Stimulated activated CD4-positive, alpha-beta T cell treated with anti-CD3 and anti-CD28 coated beads, Interleukin-12 subunit alpha, Interleukin-12 subunit beta, amount 100 ng/mL, for 48 hours (primary cell): ENCODE measurements at regions not wholly inside any gene's neighbourhood (a gene's known extent, or its start where the extent isn't known, plus 50 kb on each side); places are given as distances from the start of the nearest gene placed in this dataset.

Experiments used
- DNase-seq, 3 donors: peaks; one replicate each; pipeline ENCODE4 v3.0.0-alpha.2; 2020; ENCODE audit warnings: low read depth in 2 of 3, low spot score in 1 of 3

GRCh38 chr5:125530833-125531615 is 784.6 kb upstream of the ZNF608 start:
- no peak for DNase-seq

GRCh38 chr5:125536095-125536494 is 789.7 kb upstream of the ZNF608 start:
- no peak for DNase-seq

DNA sequence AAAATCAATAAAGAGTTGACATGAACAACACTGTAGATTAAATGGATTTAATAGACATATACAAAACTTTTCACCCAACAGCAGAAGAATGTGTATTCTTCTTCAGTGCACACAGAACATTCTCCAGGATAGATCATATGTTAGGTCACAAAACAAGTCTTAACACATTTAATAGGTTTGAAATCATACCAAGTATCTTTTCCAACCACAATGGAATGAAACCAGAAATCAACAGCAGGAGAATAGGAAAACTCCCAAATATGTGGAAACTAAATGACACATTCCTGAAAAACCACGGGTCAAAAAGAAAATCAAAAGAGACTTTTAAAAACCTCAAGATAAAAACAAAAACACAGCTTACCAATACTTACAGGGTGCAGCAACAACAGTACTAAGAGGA is 790.1 kb upstream of the ZNF608 start:
- no peak for DNase-seq

DNA sequence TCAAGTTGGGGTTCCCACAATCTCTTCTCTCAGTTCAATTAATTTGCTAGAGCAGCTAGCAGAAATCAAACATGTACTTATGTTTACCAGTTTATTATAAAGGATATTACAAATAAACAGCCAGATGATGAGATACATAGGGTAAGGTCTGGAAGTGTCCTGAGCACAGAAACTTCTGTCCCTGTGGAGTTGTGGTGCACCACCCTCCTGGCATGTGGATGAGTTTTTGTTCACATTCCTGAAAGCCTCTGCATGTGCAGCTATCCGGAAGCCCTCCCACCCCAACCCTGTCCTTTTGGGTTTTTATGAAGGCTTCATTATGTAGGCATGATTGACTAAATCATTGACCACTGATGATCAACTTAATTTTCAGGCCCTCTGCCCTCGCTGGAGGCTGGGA is 791.2 kb upstream of the ZNF608 start:
- no peak for DNase-seq

GRCh38 chr5:125538469-125538868 is 792.0 kb upstream of the ZNF608 start:
- DNase-seq, result no peak

DNA sequence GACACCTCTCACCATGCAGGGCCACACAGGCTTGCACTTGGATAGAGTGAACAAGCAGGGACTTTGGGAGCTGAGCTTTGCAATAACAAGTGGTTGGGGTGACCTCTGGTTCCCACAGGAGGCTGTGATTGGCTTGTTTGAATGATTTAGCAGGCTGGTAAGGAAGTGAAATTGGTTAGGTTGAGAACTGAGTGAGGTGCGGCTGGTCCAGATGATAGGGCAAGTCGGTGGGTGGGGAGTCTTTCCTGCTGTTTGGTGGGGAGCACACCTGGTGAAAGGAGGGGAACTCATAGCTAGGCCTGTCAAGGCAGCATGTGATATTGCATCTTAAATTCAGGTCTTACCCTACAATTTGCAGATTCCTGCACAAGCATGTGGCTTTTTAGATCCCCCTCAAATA is 794.6 kb upstream of the ZNF608 start:
- no peak for DNase-seq

DNA sequence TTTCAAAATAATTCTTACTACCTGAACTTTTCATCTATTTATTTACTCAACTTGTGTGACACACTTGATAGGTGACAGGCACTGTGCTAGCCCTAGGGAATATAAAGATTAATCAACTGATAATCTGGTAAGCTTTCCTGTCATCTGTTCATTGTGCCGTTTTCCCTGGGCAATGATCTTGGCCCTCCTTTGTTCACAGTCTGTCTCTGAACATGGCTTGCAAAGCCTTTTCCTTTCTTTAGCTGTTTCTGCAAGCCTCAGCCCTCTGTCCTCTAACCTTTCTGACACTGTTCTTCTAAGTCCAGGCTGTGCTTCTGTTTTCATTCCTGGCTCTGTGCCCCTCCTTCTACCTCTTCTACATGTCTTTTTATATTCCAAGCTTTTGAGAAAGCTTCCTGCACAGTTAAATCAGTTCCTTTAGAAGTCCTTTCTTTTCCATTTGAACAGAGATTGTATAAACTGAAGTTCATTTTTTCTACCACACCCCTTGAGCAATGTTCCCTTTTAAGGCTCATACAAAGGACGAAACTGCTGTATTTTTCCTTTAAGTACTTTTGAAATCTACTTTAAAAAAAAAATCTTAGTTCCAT is 803.0 kb upstream of the ZNF608 start:
- DNase-seq, result no peak

- DNase-seq, result no peak
These were observed 803.8 kb upstream of the ZNF608 start for GRCh38 chr5:125550274-125550673.

DNA sequence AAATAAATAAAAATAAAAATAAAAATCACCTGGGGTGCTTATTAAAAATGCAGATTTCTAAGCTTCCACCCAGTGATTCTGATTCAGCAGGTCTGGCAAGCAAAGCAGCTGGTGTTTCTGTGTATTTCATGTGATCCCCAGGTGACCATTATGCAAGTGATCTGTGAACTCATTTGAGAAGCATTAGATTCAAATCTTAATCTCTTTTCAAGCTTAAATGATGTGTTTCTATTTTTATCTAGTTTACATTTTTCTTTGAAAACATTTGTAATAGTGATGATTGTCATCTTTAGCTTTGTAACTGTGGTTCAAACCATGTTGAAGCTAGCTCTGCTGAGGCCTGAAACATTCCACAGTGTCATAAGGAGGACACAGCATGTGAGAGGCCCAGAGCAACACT is 804.8 kb upstream of the ZNF608 start:
- no peak for DNase-seq

DNA sequence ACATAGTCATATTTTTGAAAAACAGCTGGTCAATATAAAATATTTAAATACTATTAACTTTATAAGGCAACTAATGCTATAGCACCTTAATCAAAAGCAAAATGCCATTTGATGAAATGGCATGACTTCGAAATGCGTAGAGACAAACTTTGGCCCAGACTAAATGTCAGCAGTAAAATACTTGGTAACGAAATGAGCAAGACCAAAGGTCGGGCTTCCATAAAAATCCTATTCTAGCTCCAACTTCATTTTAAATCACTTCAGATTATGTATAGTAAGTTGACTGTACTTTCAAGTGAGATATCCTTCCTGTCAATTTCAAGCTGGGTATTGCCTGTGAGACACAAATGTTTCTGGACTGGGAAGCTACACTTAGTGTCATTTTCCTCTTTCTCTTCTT is 805.4 kb upstream of the ZNF608 start:
- no peak for DNase-seq

DNA sequence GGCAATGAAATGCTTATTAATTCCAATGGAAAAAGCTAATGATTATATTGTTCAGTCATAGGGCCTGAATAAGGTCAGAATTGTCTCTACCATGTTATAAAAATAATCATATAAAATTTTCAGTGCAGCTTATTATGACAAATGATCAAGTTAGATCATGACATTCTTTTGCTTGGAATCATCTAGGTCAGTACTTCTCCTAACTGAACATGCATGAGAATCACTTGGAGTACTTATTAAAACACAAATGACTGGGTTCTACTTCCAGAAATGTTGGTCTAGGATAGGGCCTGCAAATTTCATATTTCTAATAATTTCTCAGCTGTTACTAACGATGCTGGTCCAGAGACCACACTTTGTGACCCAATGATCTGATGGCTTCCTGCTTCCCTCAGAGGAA is 806.0 kb upstream of the ZNF608 start:
- no peak for DNase-seq

GRCh38 chr5:125554355-125554754 is 807.9 kb upstream of the ZNF608 start:
- no peak for DNase-seq

GRCh38 chr5:125555591-125555990 is 809.2 kb upstream of the ZNF608 start:
- DNase-seq, result no peak

- no peak for DNase-seq
These were observed 811.6 kb upstream of the ZNF608 start for GRCh38 chr5:125558016-125558415.

GRCh38 chr5:125558466-125558865 is 812.0 kb upstream of the ZNF608 start:
- no peak for DNase-seq

DNA sequence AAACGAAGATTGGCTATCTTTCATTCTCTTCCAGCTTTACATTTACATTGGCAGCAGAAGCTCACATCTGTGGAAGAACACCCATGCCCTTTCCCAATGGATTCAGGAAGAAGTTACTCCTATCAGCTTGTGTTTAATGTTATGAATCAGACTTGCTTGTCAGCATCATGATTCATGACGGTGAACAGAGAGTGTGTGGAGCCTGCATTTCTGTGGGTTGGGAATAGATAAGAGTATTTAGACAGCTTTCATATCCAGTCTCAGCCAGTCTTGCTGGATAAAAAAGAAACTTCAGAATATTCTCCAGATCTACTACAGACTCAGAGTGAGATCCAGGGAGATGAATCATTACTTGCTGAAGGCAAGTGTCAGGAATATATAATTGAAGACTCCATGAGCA is 812.9 kb upstream of the ZNF608 start:
- no peak for DNase-seq

GRCh38 chr5:125560476-125561225 is 814.2 kb upstream of the ZNF608 start:
- no peak for DNase-seq

- DNase-seq, result no peak
These were observed 818.0 kb upstream of the ZNF608 start for GRCh38 chr5:125564317-125564975.

DNA sequence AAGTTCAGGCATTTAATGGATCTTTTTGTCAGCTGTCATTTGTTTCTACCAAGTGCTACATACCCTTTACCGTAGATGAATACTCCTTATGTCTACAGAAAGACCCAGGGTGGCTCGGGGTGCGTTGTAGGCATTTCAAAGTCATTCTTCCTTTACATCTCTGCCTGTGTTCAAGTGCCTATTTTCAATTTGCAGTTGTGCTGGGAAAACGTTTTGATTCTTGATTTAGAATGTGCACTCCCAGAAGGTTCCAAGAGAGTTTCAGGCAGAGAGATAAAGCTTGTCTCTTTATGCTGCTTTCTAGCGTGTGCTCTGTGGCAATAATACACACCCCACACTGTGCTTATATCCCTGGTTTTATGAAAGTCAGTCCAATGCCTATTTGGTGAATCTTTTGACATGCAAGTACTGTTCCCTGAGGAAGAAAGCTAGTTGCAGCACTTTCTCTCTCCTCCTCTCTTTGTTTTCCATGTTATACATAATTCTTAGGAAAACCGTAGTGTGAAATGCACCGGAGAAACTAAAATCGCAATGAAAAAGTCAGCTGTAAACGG is 828.1 kb upstream of the ZNF608 start:
- no peak for DNase-seq

GRCh38 chr5:125575171-125575890 is 828.9 kb upstream of the ZNF608 start:
- no peak for DNase-seq
